Stomach smooth muscle (tissue), 2 donors: ENCODE measurements at regions not wholly inside any gene's neighbourhood (a gene's known extent, or its start where the extent isn't known, plus 50 kb on each side); places are given as distances from the start of the nearest gene placed in this dataset.

ENCODE experiments used
- H3K27ac ChIP-seq: one replicate; pipeline ENCODE4 v1.7.0; 2013; ENCODE audit warnings: mild to moderate bottlenecking, low read length, inconsistent platforms
- H3K27me3 ChIP-seq, 2 donors: one replicate each; pipeline ENCODE4 v1.7.0; 2013; ENCODE audit warnings: low read length in 2 of 2; ENCODE audit not compliant: insufficient read depth in 2 of 2, control insufficient read depth in 1 of 2
- H3K36me3 ChIP-seq, 2 donors: one replicate each; pipeline ENCODE4 v1.7.0; 2013; ENCODE audit warnings: low read length in 2 of 2; ENCODE audit not compliant: control insufficient read depth in 2 of 2, insufficient read depth in 2 of 2
- H3K4me1 ChIP-seq: one replicate; pipeline ENCODE4 v1.7.0; 2013; ENCODE audit warnings: low read length; ENCODE audit not compliant: control insufficient read depth, insufficient read depth
- H3K4me3 ChIP-seq, 2 donors: one replicate each; pipeline ENCODE4 v1.7.0; 2013; ENCODE audit warnings: low read length in 2 of 2
- H3K9ac ChIP-seq, 2 donors: one replicate each; pipeline ENCODE4 v1.7.0; 2013; ENCODE audit warnings: low read length in 2 of 2, mild to moderate bottlenecking in 1 of 2
- H3K9me3 ChIP-seq, 2 donors: one replicate each; pipeline ENCODE4 v1.7.0; 2013; ENCODE audit warnings: low read length in 2 of 2; ENCODE audit not compliant: control insufficient read depth in 2 of 2
- donor health status: healthy.
- donor health status: Pancreatic carcinoma.

GRCh38 chr2:23157812-23158211, 227.2 kb upstream of the KLHL29 start:
- H3K9me3 ChIP-seq, result no peaks in the 10 kb centered on the region
- H3K27me3 ChIP-seq, result no peaks in the 10 kb centered on the region
- no peak overlapping the region for H3K4me3 ChIP-seq
- H3K4me1 ChIP-seq, result peaks cover 27% of the 10 kb centered on the region
- H3K27ac ChIP-seq, result no peak overlapping the region
- no peaks in the 10 kb centered on the region for H3K36me3 ChIP-seq
- H3K9ac ChIP-seq, result no peak overlapping the region

GRCh38 chr2:23158306-23158705, 226.7 kb upstream of the KLHL29 start:
- no peak overlapping the region for H3K27ac ChIP-seq
- no peak overlapping the region for H3K9ac ChIP-seq
- H3K4me1 ChIP-seq, result peaks cover 27% of the 10 kb centered on the region
- no peaks in the 10 kb centered on the region for H3K27me3 ChIP-seq
- H3K4me3 ChIP-seq, result no peak overlapping the region
- no peaks in the 10 kb centered on the region for H3K36me3 ChIP-seq
- no peaks in the 10 kb centered on the region for H3K9me3 ChIP-seq

- Histone ChIP-seq H3K27ac (no peak overlapping the region), H3K9me3 (no peaks in the 10 kb centered on the region), H3K4me1 (peaks cover 27% of the 10 kb centered on the region), H3K36me3 (no peaks in the 10 kb centered on the region), H3K4me3 (no peak overlapping the region), H3K27me3 (no peaks in the 10 kb centered on the region), H3K9ac (no peak overlapping the region)
Measured at GRCh38 chr2:23159746-23160405, 225.1 kb upstream of the KLHL29 start.

GRCh38 chr2:23164173-23164572, 220.8 kb upstream of the KLHL29 start:
- Histone ChIP-seq H3K9ac (no peak overlapping the region), H3K27me3 (no peaks in the 10 kb centered on the region), H3K36me3 (no peaks in the 10 kb centered on the region)

GRCh38 chr2:23169896-23170295, 215.1 kb upstream of the KLHL29 start:
- H3K27me3 ChIP-seq, result no peaks in the 10 kb centered on the region
- H3K9ac ChIP-seq, result no peak overlapping the region
- H3K36me3 ChIP-seq, result no peaks in the 10 kb centered on the region

More at GRCh38 chr2:23164173-23164572, 220.8 kb upstream of the KLHL29 start:
- no peaks in the 10 kb centered on the region for H3K9me3 ChIP-seq
- peaks cover 14% of the 10 kb centered on the region for H3K4me1 ChIP-seq
- H3K4me3 ChIP-seq, result no peak overlapping the region
- no peak overlapping the region for H3K27ac ChIP-seq

GRCh38 chr2:23171108-23171507, 213.9 kb upstream of the KLHL29 start:
- no peaks in the 10 kb centered on the region for H3K27me3 ChIP-seq
- no peaks in the 10 kb centered on the region for H3K36me3 ChIP-seq
- no peaks in the 10 kb centered on the region for H3K4me1 ChIP-seq
- no peak overlapping the region for H3K4me3 ChIP-seq
- peaks cover 0 to 7% of the 10 kb centered on the region in 2 donors for H3K9me3 ChIP-seq
- H3K27ac ChIP-seq, result no peak overlapping the region
- no peak overlapping the region for H3K9ac ChIP-seq

More at GRCh38 chr2:23169896-23170295, 215.1 kb upstream of the KLHL29 start:
- H3K9me3 ChIP-seq, result peaks cover 0 to 7% of the 10 kb centered on the region in 2 donors
- H3K4me1 ChIP-seq, result no peaks in the 10 kb centered on the region
- H3K27ac ChIP-seq, result no peak overlapping the region
- no peak overlapping the region for H3K4me3 ChIP-seq

GRCh38 chr2:23178396-23178795, 206.6 kb upstream of the KLHL29 start:
- H3K9me3 ChIP-seq, result peaks cover 4 to 9% of the 10 kb centered on the region in 2 donors
- H3K4me3 ChIP-seq, result no peak overlapping the region

GRCh38 chr2:23183733-23184132, 201.2 kb upstream of the KLHL29 start:
- Histone ChIP-seq H3K9me3 (peaks cover 4 to 11% of the 10 kb centered on the region in 2 donors), H3K27ac (no peak overlapping the region), H3K4me3 (no peak overlapping the region), H3K4me1 (no peaks in the 10 kb centered on the region), H3K27me3 (no peaks in the 10 kb centered on the region), H3K9ac (no peak overlapping the region), H3K36me3 (no peaks in the 10 kb centered on the region)

More at GRCh38 chr2:23178396-23178795, 206.6 kb upstream of the KLHL29 start:
- Histone ChIP-seq H3K4me1 (no peaks in the 10 kb centered on the region), H3K27ac (no peak overlapping the region), H3K27me3 (no peaks in the 10 kb centered on the region), H3K9ac (no peak overlapping the region), H3K36me3 (no peaks in the 10 kb centered on the region)

GRCh38 chr2:23198316-23199114, 186.5 kb upstream of the KLHL29 start:
- Histone ChIP-seq H3K27me3 (no peaks in the 10 kb centered on the region), H3K4me1 (no peaks in the 10 kb centered on the region), H3K9ac (no peak overlapping the region), H3K27ac (no peak overlapping the region), H3K4me3 (no peak overlapping the region), H3K36me3 (no peaks in the 10 kb centered on the region), H3K9me3 (peaks cover 0 to 7% of the 10 kb centered on the region in 2 donors)

GRCh38 chr2:23199115-23199918, 185.7 kb upstream of the KLHL29 start:
- Histone ChIP-seq H3K27me3 (no peaks in the 10 kb centered on the region), H3K36me3 (no peaks in the 10 kb centered on the region), H3K4me1 (no peaks in the 10 kb centered on the region), H3K4me3 (no peak overlapping the region), H3K9ac (no peak overlapping the region), H3K27ac (no peak overlapping the region), H3K9me3 (peaks cover 0 to 7% of the 10 kb centered on the region in 2 donors)
